ENCODE measurements at regions not wholly inside any gene's neighbourhood (a gene's known extent, or its start where the extent isn't known, plus 50 kb on each side); places are given as distances from the start of the nearest gene placed in this dataset.
"Not testable (repeated sequence)": the region's sequence is repeated elsewhere in the genome, so short reads cannot be mapped to it uniquely, and the experiment has no call there.

DNA sequence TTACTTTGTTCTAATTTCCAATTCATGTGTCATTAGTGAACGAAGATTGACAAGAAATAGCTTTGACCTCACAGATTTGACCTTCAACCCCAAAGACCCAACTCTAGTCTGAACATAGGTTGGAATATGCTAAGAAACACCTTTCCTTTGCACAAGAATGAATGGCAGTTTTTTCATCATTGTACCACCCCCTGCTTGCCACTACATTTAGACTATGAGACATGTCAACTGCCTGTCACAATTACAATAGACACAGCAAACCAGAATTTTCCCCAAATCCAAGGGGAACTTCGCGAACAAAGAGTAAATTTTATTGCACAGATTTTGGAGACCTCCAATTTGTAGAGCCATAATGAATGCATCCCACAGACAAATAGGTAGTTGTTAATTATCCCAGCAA lies 535.4 kb downstream of the PRKD1 start:
- no peak for DNase-seq

DNA sequence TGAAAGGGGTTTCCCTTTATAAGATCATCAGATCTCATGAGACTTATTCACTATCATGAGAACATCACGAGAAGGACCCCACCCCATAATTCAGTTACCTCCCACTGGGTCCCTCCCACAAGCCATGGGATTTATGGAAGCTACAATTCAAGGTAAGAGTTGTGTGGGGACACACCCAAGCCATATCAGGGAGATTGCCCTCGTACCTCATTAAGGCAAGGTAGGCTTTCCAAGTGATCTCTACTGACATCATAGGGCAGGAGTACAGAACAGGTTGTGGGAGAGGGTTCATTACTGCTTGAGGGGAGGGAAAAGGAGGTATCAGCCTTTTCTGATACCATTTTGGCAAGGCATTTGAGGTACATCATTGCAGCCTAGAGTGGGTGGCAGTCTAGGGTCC lies 524.6 kb downstream of the PRKD1 start:
- no peak for DNase-seq

DNA sequence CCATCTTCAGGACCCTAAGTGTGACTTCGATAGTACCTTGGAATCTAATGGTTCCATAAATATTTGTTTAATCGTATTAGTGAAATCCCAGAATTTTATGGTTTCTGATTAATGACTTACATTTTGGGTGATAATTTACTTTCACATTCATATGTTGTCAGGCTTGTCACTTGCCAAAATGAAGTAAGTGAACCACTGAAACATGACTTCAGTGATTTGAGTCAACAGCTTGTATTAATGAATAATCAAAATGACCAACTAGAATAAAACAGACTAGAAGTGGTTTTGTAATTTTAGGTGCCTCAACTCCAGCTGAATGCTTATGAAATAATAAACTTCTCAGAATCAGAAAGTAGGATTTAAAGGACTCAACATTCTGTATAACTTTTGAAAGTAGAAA lies 517.1 kb downstream of the PRKD1 start:
- DNase-seq, result no peak

DNA sequence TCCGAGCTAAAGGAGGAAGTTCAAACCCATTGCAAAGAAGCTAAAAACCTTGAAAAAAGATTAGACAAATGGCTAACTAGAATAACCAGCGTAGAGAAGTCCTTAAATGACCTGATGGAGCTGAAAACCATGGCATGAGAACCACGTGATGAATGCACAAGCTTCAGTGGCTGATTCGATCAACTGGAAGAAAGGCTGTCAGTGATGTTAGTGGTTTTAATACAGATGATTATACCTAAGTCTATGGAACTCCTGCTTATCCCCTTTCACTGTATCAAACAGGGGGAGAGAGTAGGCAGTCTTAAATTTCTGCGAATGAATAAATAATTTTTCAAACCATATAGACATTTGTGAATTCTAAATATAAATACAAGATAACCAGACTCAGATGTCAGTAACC lies 512.7 kb downstream of the PRKD1 start:
- not testable (repeated sequence) for DNase-seq

DNA sequence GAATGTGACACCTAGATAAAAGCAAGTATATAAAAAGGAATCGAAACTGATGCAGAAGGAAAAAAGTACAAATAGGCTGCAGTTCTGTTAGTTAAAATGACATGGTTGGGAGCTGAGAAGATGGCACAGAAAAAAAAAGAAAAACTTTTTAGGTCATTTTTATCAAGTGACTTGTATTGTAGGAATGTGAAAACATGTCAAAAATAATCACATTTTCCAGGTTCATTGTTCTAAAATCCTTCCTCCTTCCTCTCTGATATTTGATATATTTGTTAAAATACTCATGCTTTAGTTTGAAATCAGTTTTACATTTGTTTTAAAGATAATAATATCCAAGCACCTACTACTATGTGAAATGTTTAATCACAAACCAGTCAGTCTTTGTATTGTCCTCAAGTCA lies 507.9 kb downstream of the PRKD1 start:
- DNase-seq, result no peak

DNA sequence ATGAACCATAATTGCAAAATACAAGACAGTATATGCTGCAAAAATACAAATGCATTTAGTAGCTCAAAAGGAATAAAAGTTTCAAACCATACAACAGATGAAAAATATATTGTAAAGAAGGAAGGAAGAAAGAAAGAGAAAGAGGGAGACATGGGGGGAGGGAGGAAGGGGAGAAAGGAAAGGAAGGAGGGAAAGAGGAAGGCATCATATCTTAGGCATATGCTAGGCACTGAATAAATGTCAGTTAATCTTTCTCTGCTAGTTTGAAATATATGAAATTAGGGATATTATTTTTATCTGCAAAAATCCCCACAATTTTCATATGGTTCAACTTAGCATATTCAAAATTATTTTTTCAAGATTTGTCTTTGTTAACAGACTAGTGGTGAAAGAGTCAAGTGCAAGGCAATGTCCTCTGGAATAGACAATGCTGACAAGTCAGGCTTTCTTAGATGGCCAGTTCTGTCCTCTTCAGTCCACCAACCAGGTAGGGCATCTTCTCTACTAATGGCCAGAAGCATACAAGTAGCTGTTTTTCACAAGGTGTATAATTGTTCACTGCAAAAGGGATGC lies 506.4 kb downstream of the PRKD1 start:
- no peak for DNase-seq

DNA sequence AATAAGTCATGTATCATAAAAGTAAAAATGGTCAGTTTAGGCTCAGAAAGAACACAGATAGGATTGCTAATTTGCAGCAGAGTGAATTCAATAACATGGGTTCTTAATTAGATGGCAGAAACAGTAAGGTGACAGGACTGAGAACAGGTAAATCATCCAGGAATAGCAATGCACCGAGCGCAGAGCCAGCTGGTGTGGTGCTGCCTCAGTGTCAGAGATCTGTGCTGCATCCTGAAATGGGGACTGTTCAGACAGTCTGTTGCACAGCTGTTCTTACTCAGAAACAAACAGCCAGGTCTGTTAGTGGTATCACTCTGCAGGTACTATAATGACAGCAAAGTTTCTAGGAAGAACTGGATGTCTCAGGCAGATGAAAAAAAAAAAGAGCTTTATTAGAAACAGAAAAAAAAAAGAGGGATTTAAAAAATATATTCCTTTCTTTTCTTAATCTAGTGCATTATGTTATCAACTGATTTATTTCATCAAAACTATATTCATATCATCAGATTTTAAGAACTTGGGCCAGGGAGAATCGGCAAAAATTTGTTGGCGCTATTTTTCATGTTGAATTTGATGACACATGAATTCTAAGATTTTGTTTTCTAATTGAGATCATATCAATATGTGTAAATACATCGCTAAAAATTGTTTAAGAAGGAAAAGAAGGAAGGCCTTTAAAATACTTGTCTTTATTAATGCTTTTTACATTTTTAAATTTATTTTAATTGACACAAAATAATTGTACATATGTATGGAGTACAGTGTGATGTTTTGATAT lies 501.8 kb downstream of the PRKD1 start:
- peak; percentile 94 for DNase-seq

DNA sequence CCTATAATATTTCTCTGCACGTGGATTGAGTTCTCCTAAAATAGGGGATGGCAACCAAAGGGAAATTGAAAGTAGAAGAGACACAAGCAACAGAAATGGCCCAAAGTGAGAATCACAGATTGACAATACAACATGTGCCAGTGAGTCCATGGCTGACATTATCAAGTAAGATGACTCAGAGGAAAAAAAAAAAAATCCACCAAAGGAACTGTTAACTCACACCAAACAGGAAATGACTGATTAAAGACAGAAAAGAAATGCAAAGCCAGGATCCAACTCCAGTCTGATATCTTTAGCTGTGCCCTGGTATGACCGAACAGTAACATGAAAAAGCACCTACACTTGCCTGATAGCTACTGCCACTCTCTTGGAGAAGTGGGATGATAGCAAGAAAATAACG lies 485.0 kb downstream of the PRKD1 start:
- no peak for DNase-seq

DNA sequence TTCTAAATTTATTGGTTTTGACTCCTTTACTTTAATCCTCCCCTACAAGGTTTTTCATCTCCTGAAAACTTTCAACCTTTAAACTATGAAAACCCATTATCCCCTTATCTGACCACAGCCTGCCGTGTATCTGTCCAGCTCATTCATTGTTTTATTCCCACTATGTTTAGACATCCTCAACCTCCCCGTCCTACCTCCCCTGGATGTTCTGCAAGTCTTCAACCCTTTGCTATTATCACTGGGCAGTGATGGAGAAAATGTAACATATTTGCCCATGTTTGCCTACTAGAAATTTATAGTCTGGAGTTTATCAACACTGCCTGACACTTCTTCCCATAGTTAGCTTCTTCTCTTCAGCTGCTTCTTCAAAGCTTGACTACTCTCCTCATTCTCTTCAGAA lies 483.4 kb downstream of the PRKD1 start:
- DNase-seq, result no peak

DNA sequence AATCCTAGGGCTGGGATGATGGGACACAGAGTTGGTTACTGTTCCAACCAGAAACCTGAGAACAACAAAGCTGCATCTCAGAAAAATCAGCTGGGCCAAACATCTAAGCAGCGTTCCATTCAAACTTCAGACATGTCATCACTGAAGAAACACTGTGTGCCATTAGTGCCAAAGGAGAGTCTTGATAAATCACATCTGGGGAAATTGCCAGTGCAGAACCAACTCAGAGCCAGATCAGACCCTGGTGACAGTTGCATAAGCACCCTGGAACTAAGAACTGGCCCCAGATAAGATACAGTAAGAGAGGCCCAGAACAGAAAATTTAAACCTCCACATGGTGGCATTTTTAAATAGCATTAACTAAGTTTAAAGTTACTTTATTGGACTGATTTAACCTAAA lies 482.8 kb downstream of the PRKD1 start:
- no peak for DNase-seq

DNA sequence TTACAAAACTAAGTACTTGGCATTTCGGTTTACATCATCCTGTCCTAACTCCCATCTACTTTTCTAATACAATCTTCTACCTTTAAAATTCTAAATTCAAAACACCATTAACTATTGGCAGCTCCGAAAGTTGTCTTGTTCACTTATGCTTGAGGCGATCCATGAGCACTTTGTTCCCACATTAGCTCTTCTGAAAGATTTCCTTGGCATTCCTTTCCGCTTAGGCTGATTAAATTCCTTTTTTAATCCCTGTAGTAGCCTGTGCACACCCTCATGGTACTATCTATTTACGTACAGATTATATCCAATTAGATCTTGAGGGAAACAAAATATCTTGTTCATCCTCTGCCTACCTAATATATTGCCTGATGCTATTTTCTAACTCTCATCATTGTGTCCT lies 480.7 kb downstream of the PRKD1 start:
- DNase-seq, result no peak

DNA sequence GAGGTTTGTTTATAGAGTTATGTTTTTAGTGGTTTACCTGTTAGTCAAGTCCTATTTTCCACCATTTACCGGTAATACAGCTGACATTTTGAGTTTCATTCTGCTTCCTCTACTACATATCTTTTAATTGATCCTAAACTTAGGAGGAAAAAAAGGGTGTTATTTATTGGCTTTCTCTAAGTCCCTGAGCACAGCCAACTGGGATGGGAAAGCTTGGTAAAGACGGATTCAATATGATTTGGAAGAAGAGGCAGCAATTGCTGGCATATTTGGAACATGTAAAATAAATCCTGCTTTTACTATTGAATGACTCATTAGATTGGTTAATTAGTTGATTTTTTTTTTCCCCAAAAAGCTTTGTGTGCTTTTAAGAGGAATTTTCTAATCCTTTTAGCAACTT lies 475.7 kb downstream of the PRKD1 start:
- no peak for DNase-seq

DNA sequence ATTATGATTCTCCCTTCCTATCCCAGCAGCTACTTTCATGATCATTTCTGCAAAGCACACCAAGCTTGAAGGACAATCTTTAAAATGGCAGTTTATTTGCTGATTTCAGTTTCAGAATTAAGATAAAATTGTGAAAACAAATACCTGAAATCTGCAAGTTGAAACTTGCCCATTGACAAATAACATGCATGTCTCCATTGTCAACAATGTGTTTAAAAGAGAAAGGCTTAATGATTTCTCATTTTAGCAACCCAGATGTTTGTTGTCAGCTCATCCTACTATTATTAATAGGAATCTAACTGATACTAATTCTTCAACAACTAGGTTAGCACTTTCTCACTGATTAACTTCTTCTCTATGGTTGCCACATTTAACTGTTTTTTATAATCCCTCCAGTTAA lies 474.6 kb downstream of the PRKD1 start:
- DNase-seq, result peak; percentile 71

DNA sequence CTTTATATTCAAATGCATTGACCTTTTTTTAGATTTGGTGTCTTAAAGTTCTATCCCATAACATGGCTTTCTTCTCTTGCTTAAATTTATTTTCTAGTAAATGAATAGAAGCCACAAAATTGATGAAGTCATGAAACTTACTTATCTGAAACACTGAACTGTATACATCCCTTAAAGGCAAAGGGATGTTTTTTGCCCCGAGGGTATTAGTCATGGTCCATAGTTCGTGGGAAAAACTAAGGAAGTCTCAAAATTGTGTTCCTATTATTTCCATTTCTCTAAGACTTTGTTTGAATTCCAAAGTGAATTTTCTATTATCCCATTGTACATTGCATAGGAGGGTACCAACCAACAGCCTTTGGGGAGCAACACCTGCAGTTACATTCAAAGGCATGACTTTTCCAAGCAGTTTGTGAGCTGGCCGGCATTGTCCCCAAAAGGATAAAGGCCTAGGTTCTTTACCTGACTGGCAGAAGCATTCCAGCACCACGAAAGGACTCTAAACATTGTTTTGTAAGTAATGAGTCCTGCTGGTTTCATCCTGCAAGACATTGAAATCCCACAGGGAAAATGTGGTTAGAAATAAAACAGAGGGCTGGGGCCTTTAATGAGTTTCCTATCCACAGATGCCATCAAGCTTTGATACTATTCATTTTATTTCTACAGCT lies 473.5 kb downstream of the PRKD1 start:
- DNase-seq, result no peak

DNA sequence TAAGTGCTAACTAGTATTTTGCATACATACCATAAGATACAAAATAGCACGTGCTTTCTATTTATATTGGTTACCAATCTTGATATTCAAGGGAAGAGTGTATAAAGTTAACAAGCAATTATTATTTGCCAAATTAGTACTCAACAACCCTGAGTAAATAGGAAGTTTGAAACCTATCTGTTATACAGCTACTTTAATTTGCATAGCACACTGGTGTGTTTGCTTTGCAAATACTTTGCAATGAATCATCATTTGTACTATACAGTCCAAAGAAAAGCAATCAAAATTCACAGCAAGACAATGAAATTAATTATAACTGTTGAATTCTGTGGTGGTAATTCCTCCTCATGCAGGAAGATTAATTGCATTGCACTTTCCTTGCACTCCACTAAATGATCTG lies 469.1 kb downstream of the PRKD1 start:
- peak; percentile 50 for DNase-seq

DNA sequence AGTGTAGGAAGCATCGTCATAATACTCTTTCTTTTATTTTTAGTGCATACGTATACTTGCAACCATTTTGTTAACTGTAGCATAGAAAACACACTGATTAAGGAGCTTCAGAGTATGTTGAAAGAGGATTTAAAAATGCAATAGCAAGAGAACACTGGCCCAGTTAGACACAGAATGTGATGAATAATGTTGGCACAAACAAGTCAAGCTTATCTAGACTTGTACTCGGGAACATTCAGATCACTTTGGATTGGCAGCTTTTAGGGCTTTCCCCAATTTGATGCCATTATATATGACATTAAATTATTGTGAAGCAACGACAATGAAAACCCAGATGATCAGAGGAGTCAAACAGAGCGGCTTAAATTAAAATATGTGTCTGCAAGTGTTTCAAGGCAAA lies 468.1 kb downstream of the PRKD1 start:
- peak; percentile 82 for DNase-seq

DNA sequence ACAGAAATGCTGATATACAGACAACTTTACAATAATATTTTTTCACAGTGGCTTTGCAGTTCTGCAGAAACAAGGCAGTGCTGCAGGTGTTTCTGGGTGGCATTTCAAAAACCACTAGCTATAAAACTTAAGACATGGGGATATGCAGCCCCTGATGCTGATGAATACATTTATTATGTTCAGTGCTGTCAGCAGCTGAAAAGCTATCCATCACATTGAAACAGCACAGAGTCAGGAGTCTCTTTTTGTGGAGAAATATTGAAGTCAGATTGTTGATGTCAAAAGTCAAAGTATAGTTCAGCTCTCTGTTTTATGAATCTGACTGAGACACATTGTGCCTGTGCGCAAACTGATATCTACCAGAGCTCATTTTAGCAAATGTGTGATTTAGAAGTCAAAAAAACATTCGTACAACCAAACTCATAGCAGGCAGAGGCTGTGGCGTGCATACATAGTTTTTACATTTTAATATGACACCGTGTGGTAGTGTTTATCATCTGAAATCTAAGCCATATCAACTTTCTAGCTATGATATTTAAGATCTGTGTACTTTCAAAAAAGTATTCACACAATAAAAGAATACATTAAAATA lies 467.6 kb downstream of the PRKD1 start:
- DNase-seq, result peak; percentile 62

DNA sequence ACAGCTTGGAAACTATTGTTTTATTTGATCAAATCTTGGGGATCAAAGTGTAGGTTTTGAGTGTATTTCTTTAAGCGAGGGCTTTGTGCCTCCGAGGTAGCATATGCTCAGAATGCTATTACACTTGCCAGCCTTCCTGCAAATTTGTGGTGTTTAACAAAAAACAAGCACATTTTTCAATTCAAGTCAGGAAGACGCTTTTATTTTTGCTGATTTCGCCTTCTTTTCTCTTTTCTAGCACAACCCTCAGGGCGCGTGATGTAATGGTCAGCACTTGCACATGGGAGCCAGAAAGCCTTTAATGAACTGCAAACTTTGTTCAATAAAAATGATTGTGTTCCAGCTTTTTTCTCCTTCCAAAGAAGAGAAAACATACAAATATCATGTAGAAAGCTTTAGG lies 466.5 kb downstream of the PRKD1 start:
- DNase-seq, result peak; percentile 63

DNA sequence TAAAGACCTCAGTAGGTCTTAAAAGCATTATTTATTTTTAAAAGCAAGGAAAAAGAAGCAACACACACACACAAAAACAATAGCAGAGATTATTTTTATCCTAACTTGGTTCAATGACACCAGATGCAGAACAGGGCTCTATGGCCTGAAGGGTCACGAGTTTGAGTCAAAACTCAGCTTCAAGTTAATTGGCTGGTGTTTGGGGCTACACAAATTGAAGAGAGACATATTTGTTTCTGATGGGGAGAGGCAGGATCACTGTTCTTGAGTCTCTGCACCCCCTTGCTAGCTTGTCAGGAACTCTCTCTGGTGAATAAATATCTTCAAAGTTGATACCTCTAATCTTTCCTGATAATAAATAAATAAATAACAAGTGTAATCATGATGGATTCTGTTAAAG lies 466.1 kb downstream of the PRKD1 start:
- DNase-seq, result peak; percentile 81

DNA sequence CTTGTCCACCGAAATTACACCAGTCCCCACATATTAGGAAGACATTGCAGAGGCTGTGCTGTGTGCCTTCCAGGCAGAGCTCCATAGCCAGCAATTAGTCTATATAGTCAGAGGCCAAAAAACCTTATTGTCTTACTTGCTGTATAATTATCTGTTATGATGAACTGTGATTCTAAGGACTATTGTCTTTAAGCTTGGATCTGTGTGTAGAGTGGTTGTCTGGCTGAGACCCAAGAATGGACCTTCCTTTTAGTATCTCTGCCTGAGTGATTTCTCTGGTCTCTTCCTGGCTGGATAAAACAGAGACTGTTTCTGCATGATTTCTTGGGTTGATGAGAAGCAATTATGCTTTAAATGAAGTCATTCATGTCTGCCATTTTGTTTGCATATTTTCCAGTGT lies 465.3 kb downstream of the PRKD1 start:
- peak; percentile 71 for DNase-seq

DNA sequence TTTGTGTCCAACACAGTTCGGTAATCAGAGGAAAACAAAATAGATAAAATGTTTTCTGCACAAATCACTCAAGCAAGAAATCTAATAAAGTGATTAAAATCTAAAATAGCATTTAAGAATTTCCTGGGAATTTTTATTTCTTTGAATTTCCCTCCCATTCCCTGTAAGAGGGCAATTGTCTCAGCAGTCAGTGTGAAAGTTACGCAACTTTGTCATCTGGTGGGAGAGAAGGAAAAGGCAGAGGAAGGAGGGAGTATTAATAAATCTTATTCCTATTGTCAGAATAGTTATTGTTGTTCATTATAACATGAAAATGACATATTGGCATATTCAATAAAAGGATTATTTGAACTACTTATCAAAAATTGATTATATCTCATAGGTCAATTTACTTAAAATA lies 464.9 kb downstream of the PRKD1 start:
- DNase-seq, result peak; percentile 41

DNA sequence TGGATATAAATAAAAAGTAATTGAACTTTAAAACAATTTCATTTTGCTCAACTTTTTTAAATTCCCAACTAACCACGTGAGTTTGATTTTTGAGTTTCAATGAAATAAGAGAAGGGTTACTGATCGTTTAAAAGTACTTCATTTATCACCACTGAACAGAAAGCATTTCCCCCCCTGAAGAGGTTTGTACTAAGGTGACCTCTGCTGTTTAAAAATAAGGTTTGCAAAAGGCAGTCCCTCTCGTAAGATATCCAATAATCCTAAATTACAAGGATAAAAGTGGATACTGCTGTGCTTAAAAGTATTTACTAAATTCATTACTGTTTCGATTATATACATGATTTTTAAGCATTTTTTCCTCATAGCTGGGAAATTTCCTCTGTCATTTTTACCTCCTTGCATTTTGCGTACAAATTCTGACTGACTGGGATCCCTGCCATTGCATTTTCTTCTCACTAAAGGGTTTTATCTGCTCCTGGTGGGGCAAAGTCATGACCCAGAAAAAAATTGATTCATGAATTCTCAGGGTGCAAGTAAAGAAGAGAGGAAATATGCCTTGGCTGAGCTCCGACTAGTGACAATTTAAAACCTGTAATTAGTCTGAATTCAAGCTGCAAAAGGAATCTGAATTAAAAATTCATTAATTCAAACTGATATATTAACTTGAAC lies 463.8 kb downstream of the PRKD1 start:
- peak; percentile 93 for DNase-seq

DNA sequence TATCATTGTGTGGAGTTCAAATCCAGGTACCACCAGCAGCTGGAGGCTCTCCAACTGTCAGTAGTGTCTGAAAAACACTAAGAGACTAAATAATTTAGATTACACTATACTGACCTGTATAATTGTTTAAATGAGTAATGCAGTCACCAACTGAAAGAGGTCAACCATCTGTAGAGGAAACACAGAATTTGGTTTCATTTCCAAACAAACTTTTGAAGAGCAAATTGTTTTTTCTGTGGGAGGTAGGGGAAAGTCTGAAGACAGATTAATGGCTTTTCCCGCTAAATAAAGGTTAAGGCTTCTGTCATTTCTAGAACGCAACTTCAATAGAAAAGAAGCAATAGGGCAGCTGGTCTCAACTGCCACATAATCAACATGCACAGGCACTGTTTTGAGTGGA lies 462.6 kb downstream of the PRKD1 start:
- DNase-seq, result no peak

DNA sequence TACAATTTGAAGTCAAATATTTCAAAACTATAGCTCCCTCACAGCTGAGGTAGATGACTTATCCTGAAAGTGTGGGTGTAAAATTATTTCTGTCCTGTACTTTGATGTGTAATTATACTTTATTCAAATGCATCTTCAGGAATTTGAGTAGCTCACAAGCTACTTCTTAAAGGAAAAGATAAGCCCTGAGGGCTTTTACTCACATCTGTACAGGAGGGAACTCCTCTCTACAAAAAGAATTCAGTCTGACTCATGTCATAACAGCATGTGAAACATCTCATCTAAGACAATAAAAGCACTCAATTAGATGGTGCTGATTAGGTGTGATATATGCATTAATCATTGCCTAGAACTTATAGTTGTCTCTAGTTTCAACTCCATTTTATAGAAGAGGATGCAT lies 452.0 kb downstream of the PRKD1 start:
- DNase-seq, result no peak

Measured in NCI-H1694 treated with DMSO at 0.1 percent for 48 hours (cell line).